Neuronal stem cell (in vitro differentiated cells): ENCODE measurements at regions not wholly inside any gene's neighbourhood (a gene's known extent, or its start where the extent isn't known, plus 50 kb on each side); places are given as distances from the start of the nearest gene placed in this dataset.

ENCODE experiments used
- DNase-seq: peaks from one replicate; pipeline ENCODE4 v3.0.0-alpha.2; 2013; ENCODE audit warnings: low spot score
- H2AFZ ChIP-seq: one replicate; pipeline ENCODE4 v1.6.1; 2013; ENCODE audit warnings: mild to moderate bottlenecking, low read length, inconsistent platforms
- H2AK5ac ChIP-seq: 2 replicates; pipeline ENCODE4 v1.6.1; 2013; ENCODE audit warnings: low read depth, mild to moderate bottlenecking, inconsistent platforms, low read length, moderate library complexity, mixed read lengths
- H2BK120ac ChIP-seq: 2 replicates; pipeline ENCODE4 v1.6.1; 2013; ENCODE audit warnings: low read depth, mild to moderate bottlenecking, inconsistent platforms, low read length, moderate library complexity, mixed read lengths
- H2BK12ac ChIP-seq: one replicate; pipeline ENCODE4 v1.6.1; 2013; ENCODE audit warnings: low read length, inconsistent platforms
- H2BK15ac ChIP-seq: 2 replicates; pipeline ENCODE4 v1.6.1; 2013; ENCODE audit warnings: mild to moderate bottlenecking, low read length, inconsistent platforms, mixed read lengths
- H2BK5ac ChIP-seq: one replicate; pipeline ENCODE4 v1.6.1; 2013; ENCODE audit warnings: inconsistent platforms, mild to moderate bottlenecking, low read length, moderate library complexity
- H3K14ac ChIP-seq: one replicate; pipeline ENCODE4 v1.6.1; 2013; ENCODE audit warnings: low read length, inconsistent platforms
- H3K18ac ChIP-seq: 2 replicates; pipeline ENCODE4 v1.6.1; 2013; ENCODE audit warnings: low read length, inconsistent platforms
- H3K23ac ChIP-seq: 2 replicates; pipeline ENCODE4 v1.6.1; 2013; ENCODE audit warnings: low read depth, mild to moderate bottlenecking, mixed read lengths, low read length, inconsistent platforms; ENCODE audit not compliant: poor library complexity
- H3K27ac ChIP-seq: replicated peaks from 3 replicates; pipeline ENCODE4 v1.5.1; 2013; ENCODE audit warnings: low read length, inconsistent platforms
- H3K27me3 ChIP-seq, 3 experiments: 2 replicates each; pipeline ENCODE4 v1.6.1; 2013; ENCODE audit warnings: low read length in 3 of 3, mild to moderate bottlenecking in 2 of 3, inconsistent platforms in 1 of 3, low read depth in 1 of 3, mixed read lengths in 1 of 3, moderate library complexity in 1 of 3; ENCODE audit not compliant: control insufficient read depth in 3 of 3, insufficient read depth in 3 of 3
- H3K36me3 ChIP-seq, 2 donors: replicated peaks in 1 of 2; 2 replicates each; pipeline ENCODE4 v1.6.1; 2013; ENCODE audit warnings: low read length in 2 of 2; ENCODE audit not compliant: control insufficient read depth in 2 of 2, insufficient read depth in 2 of 2
- H3K4ac ChIP-seq: 2 replicates; pipeline ENCODE4 v1.6.1; 2013; ENCODE audit warnings: inconsistent platforms, mild to moderate bottlenecking, low read length, moderate library complexity
- H3K4me1 ChIP-seq, 2 donors: 1 replicate in 1 of 2; 2 replicates in 1 of 2; pipeline ENCODE4 v1.6.1; 2013; ENCODE audit warnings: low read length in 2 of 2, low read depth in 1 of 2; ENCODE audit not compliant: control insufficient read depth in 2 of 2, insufficient read depth in 1 of 2
- H3K4me2 ChIP-seq: one replicate; pipeline ENCODE4 v1.6.1; 2013; ENCODE audit warnings: mild to moderate bottlenecking, low read length, inconsistent platforms; ENCODE audit not compliant: insufficient read depth, poor library complexity, severe bottlenecking
- H3K4me3 ChIP-seq, 2 donors: 2 replicates each; pipeline ENCODE4 v1.5.1; 2013; ENCODE audit warnings: low read length in 2 of 2, mild to moderate bottlenecking in 2 of 2, inconsistent platforms in 1 of 2, moderate library complexity in 1 of 2
- H3K79me1 ChIP-seq: one replicate; pipeline ENCODE4 v1.6.1; 2013; ENCODE audit warnings: low read depth, mild to moderate bottlenecking, inconsistent platforms, low read length, moderate library complexity
- H3K9ac ChIP-seq: one replicate; pipeline ENCODE4 v1.6.1; 2013; ENCODE audit warnings: mild to moderate bottlenecking, low read depth, low read length, inconsistent platforms; ENCODE audit not compliant: poor library complexity
- H3K9me3 ChIP-seq, 2 donors: replicated peaks in 1 of 2; 2 replicates each; pipeline versions ENCODE3 to v1.6.1; 2013; ENCODE audit warnings: low read length in 2 of 2, mild to moderate bottlenecking in 2 of 2, inconsistent platforms in 1 of 2, low read depth in 1 of 2, mixed read lengths in 1 of 2, moderate library complexity in 1 of 2; ENCODE audit not compliant: control insufficient read depth in 2 of 2, insufficient read depth in 1 of 2
- H4K8ac ChIP-seq: one replicate; pipeline ENCODE4 v1.6.1; 2013; ENCODE audit warnings: low read depth, mild to moderate bottlenecking, inconsistent platforms, low read length, moderate library complexity
- H4K91ac ChIP-seq: one replicate; pipeline ENCODE4 v1.6.1; 2013; ENCODE audit warnings: low read length, low read depth, mild to moderate bottlenecking, inconsistent platforms; ENCODE audit not compliant: poor library complexity
- WGBS, 2 donors: extraction: QIAGEN DNeasy Blood & Tissue Kit; methylation state at CpG; one replicate each; pipeline ENCODE4 v1.1.7; 2013; ENCODE audit warnings: missing lambda C conversion rate in 2 of 2, mixed read lengths in 1 of 2; ENCODE audit not compliant: insufficient read length in 2 of 2, insufficient replicate concordance in 1 of 2; ENCODE audit errors: extremely low coverage in 2 of 2; 5-methylcytosine and 5-hydroxymethylcytosine counted together

GRCh38 chr13:106762708-106763107, 194.8 kb upstream of the ARGLU1 start:
- H4K8ac ChIP-seq, result no peak overlapping the region
- H3K9me3 ChIP-seq, result peaks cover 0 to 19% of the 10 kb centered on the region in 2 donors
- H2BK5ac ChIP-seq, result no peak overlapping the region
- H2BK12ac ChIP-seq, result no peak overlapping the region
- no peak overlapping the region for H3K9ac ChIP-seq
- no peaks in the 10 kb centered on the region for H3K27me3 ChIP-seq
- no peak overlapping the region for H3K27ac ChIP-seq
- no peak overlapping the region for H4K91ac ChIP-seq
- H3K79me1 ChIP-seq, result no peaks in the 10 kb centered on the region
- no peaks in the 10 kb centered on the region for H3K4me1 ChIP-seq
- H2BK120ac ChIP-seq, result no peak overlapping the region
- H3K14ac ChIP-seq, result no peak overlapping the region
- no peak overlapping the region for H3K4ac ChIP-seq
- H3K18ac ChIP-seq, result no peak overlapping the region
- H3K23ac ChIP-seq, result no peak overlapping the region
- H3K4me2 ChIP-seq, result no peak overlapping the region
- no peak overlapping the region for H2AFZ ChIP-seq
- no peaks in the 10 kb centered on the region for H3K36me3 ChIP-seq
- DNase-seq, result no peak
- no CpG with 5 or more reads among the region's 3 CpGs for WGBS, 2 donors
- H2AK5ac ChIP-seq, result no peak overlapping the region
- H2BK15ac ChIP-seq, result no peak overlapping the region
- no peak overlapping the region for H3K4me3 ChIP-seq

- DNase-seq, result peak; percentile 55
- Histone ChIP-seq H2AFZ (no peak overlapping the region), H3K4me3 (no peak overlapping the region), H3K4ac (no peak overlapping the region), H3K27me3 (no peaks in the 10 kb centered on the region), H3K4me1 (peaks cover 10 to 44% of the 10 kb centered on the region in 2 donors), H3K9me3 (peaks cover 0 to 11% of the 10 kb centered on the region in 2 donors), H2BK12ac (no peak overlapping the region), H3K36me3 (no peaks in the 10 kb centered on the region), H2BK5ac (no peak overlapping the region), H2AK5ac (no peak overlapping the region), H3K79me1 (no peaks in the 10 kb centered on the region), H3K4me2 (no peak overlapping the region), H3K23ac (no peak overlapping the region), H2BK15ac (no peak overlapping the region), H3K9ac (no peak overlapping the region), H2BK120ac (no peak overlapping the region), H4K8ac (no peak overlapping the region), H3K27ac (peak overlapping the region; percentile 79), H3K14ac (no peak overlapping the region), H4K91ac (no peak overlapping the region), H3K18ac (no peak overlapping the region)
- no CpG with 5 or more reads among the region's 8 CpGs for whole genome bisulfite sequencing, 2 donors
These were observed 188.5 kb upstream of the ARGLU1 start for GRCh38 chr13:106756446-106756845.

GRCh38 chr13:106755542-106755941, 187.6 kb upstream of the ARGLU1 start:
- no peak overlapping the region for H2BK5ac ChIP-seq
- no peak overlapping the region for H2AK5ac ChIP-seq
- peaks cover 12 to 44% of the 10 kb centered on the region in 2 donors for H3K4me1 ChIP-seq
- no peak overlapping the region for H4K8ac ChIP-seq
- no CpG with 5 or more reads among the region's 9 CpGs for WGBS, 2 donors
- no peak overlapping the region for H3K9ac ChIP-seq
- H2BK12ac ChIP-seq, result no peak overlapping the region
- no peak overlapping the region for H3K4me2 ChIP-seq
- no peak overlapping the region for H4K91ac ChIP-seq
- no peak overlapping the region for H3K4ac ChIP-seq
- peaks cover 0 to 11% of the 10 kb centered on the region in 2 donors for H3K9me3 ChIP-seq
- no peak overlapping the region for H2BK120ac ChIP-seq
- no peaks in the 10 kb centered on the region for H3K27me3 ChIP-seq
- H3K18ac ChIP-seq, result no peak overlapping the region
- no peak for DNase-seq
- no peak overlapping the region for H3K23ac ChIP-seq
- H3K79me1 ChIP-seq, result no peaks in the 10 kb centered on the region
- no peak overlapping the region for H3K27ac ChIP-seq
- peak overlapping the region; percentile 5 for H2AFZ ChIP-seq
- no peak overlapping the region for H2BK15ac ChIP-seq
- no peak overlapping the region for H3K4me3 ChIP-seq
- H3K36me3 ChIP-seq, result no peaks in the 10 kb centered on the region
- no peak overlapping the region for H3K14ac ChIP-seq

GRCh38 chr13:106753251-106753650, 185.3 kb upstream of the ARGLU1 start:
- Histone ChIP-seq H3K23ac (no peak overlapping the region), H3K4me1 (peaks cover 12 to 44% of the 10 kb centered on the region in 2 donors), H3K9me3 (peaks cover 0 to 5% of the 10 kb centered on the region in 2 donors), H2AK5ac (no peak overlapping the region), H3K4ac (no peak overlapping the region), H3K27ac (peak overlapping the region; percentile 80), H2BK5ac (no peak overlapping the region), H3K9ac (no peak overlapping the region), H2BK15ac (no peak overlapping the region), H3K18ac (peak overlapping the region; percentile 88), H3K36me3 (no peaks in the 10 kb centered on the region), H3K4me2 (peak overlapping the region; percentile 35), H2AFZ (peak overlapping the region; percentile 5), H2BK12ac (no peak overlapping the region), H3K27me3 (no peaks in the 10 kb centered on the region), H4K91ac (no peak overlapping the region), H3K4me3 (no peak overlapping the region), H2BK120ac (no peak overlapping the region), H3K14ac (no peak overlapping the region), H4K8ac (no peak overlapping the region), H3K79me1 (no peaks in the 10 kb centered on the region)
- DNase-seq, result no peak
- WGBS, 2 donors, result no CpG with 5 or more reads among the region's 6 CpGs
